ENCODE measurements at regions not wholly inside any gene's neighbourhood (a gene's known extent, or its start where the extent isn't known, plus 50 kb on each side); places are given as distances from the start of the nearest gene placed in this dataset.

DNA sequence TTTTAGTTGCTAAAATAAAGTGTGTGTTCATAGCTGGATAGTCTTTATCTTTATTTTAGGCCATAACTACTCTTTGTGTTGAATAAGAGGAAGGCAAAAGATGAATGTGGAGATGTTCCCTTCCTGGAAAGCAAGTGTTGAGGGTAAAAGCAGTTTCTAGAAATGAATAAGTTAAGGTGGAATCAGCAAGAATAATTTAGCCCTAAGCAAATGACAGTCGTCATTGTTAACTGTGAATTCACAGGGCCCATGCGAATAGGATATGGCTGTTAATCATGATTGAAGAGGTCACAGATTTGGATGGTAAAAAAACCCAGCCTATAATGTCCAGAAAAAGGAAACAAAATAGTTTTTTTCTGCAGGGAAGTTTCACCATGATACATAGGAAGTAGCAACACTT, 167.8 kb upstream of the PPP3CA start:
- Histone ChIP-seq H3K36me3 (ENCODE audit: control insufficient read depth, insufficient read depth, low read length) (no peaks in the 10 kb centered on the region), H3K4me3 (ENCODE audit: low read depth, low read length) (no peak overlapping the region), H3K27me3 (ENCODE audit: control insufficient read depth, insufficient read depth, low read length) (0 out of 2 replicates have a peak, but pooled peaks cover 3% of the 10 kb centered on the region)
- DNase-seq (ENCODE audit: low read depth), result no peak
- POLR2A ChIA-PET, result no interaction called here
- TF ChIP-seq, protein P1, sequence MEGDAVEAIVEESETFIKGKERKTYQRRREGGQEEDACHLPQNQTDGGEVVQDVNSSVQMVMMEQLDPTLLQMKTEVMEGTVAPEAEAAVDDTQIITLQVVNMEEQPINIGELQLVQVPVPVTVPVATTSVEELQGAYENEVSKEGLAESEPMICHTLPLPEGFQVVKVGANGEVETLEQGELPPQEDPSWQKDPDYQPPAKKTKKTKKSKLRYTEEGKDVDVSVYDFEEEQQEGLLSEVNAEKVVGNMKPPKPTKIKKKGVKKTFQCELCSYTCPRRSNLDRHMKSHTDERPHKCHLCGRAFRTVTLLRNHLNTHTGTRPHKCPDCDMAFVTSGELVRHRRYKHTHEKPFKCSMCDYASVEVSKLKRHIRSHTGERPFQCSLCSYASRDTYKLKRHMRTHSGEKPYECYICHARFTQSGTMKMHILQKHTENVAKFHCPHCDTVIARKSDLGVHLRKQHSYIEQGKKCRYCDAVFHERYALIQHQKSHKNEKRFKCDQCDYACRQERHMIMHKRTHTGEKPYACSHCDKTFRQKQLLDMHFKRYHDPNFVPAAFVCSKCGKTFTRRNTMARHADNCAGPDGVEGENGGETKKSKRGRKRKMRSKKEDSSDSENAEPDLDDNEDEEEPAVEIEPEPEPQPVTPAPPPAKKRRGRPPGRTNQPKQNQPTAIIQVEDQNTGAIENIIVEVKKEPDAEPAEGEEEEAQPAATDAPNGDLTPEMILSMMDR (IDR thresholded peaks at IDR 0.05; ENCODE audit: insufficient read depth, low read depth, low read length), result no peak
- CTCF ChIA-PET, result no interaction called here

DNA sequence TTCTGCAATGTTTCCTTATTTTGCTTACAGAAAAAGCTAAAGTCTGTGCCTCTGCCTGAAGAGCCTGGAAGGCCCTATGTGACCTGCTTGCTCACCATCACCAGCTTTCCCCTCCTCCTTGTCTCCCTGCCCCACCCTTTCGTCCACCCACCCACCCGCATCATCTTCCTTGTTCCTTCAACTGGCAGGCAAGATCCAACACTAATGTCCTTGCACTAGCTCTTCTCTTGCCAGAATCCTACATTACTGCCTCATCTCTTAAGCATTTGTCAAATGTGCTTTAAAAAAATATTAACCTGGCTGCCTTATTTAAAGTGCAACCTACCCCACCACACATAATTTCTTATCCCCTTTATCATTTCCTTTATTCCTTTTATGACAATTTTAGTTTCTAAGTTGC, 165.1 kb upstream of the PPP3CA start:
- no peak for DNase-seq (ENCODE audit: low read depth)
- POLR2A ChIA-PET, result no interaction called here
- Histone ChIP-seq H3K27me3 (ENCODE audit: control insufficient read depth, insufficient read depth, low read length) (0 out of 2 replicates have a peak, but pooled peaks cover 3% of the 10 kb centered on the region), H3K36me3 (ENCODE audit: control insufficient read depth, insufficient read depth, low read length) (no peaks in the 10 kb centered on the region), H3K4me3 (ENCODE audit: low read depth, low read length) (no peak overlapping the region)
- CTCF ChIA-PET, result no interaction called here
- TF ChIP-seq, protein P1 (IDR thresholded peaks at IDR 0.05; ENCODE audit: insufficient read depth, low read depth, low read length), result no peak

DNA sequence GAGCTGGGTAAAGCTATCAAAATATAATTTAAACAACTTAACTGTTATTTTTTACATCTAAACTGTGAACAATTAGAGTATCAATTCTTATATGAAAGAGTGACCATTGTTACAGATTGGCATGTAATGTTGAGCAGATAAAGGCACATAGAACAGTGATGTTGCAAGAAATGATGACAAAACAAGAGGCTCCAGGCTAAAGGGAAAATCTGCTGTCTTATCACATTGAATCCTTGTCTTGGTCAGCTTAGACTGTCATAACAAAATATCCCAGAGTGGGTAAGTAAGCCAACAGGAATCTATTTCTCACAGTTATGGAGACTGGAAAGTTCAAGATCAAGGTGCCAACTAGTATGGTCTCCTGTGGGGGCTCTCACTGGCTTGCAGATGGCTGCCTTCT, 154.1 kb upstream of the PPP3CA start:
- no peak for DNase-seq (ENCODE audit: low read depth)
- ChIA-PET CTCF (no interaction called here), POLR2A (no interaction called here)
- Histone ChIP-seq H3K4me3 (ENCODE audit: low read depth, low read length) (no peak overlapping the region), H3K36me3 (ENCODE audit: control insufficient read depth, insufficient read depth, low read length) (no peaks in the 10 kb centered on the region), H3K27me3 (ENCODE audit: control insufficient read depth, insufficient read depth, low read length) (no peaks in the 10 kb centered on the region)
- TF ChIP-seq, protein P1 (IDR thresholded peaks at IDR 0.05; ENCODE audit: insufficient read depth, low read depth, low read length), result no peak

DNA sequence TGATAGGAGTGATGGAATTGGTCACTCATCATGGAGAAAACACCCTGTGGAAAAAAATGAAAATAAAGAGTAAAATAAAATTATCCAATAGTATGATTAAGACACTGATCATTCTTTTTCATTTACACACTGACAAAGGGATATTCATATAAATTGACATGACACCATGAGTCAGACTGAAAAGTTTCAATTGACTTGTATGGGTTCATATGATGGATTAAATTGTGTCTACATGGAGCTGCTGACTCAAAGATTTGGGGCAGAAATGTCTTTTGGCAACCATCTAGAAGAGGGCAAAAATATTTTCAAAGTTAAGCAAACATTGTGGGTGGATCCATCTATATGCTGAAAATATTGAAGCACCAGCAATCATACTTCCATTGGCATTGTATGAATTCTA, 153.4 kb upstream of the PPP3CA start:
- Histone ChIP-seq H3K36me3 (ENCODE audit: control insufficient read depth, insufficient read depth, low read length) (no peaks in the 10 kb centered on the region), H3K27me3 (ENCODE audit: control insufficient read depth, insufficient read depth, low read length) (no peaks in the 10 kb centered on the region), H3K4me3 (ENCODE audit: low read depth, low read length) (no peak overlapping the region)
- no peak for DNase-seq (ENCODE audit: low read depth)
- POLR2A ChIA-PET, result no interaction called here
- CTCF ChIA-PET, result no interaction called here
- TF ChIP-seq, protein P1 (IDR thresholded peaks at IDR 0.05; ENCODE audit: insufficient read depth, low read depth, low read length), result no peak

DNA sequence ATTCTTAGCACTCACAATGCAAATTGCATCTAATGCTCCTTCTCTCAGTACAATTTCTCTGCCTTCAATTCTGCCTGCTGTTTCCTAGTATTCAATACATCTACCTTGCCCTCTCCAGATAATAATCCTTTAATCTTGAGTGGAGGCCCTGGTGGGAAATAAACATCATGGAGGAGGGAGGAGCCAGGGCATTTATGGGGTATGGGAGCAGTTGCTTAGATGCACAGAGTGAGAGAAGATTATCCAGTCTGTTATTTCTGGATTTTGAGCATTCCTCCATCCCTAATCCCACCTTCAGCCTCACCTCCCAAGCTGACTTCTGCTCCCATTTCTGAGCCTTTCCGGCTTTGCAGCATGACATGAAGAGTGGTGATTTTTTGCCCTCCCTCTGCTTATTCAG, 127.9 kb upstream of the PPP3CA start:
- POLR2A ChIA-PET, result no interaction called here
- Histone ChIP-seq H3K36me3 (ENCODE audit: control insufficient read depth, insufficient read depth, low read length) (no peaks in the 10 kb centered on the region), H3K4me3 (ENCODE audit: low read depth, low read length) (no peak overlapping the region), H3K27me3 (ENCODE audit: control insufficient read depth, insufficient read depth, low read length) (no peaks in the 10 kb centered on the region)
- DNase-seq (ENCODE audit: low read depth), result no peak
- CTCF ChIA-PET, result no interaction called here
- TF ChIP-seq, protein P1 (IDR thresholded peaks at IDR 0.05; ENCODE audit: insufficient read depth, low read depth, low read length), result no peak
